ENCODE measurements at regions not wholly inside any gene's neighbourhood (a gene's known extent, or its start where the extent isn't known, plus 50 kb on each side); places are given as distances from the start of the nearest gene placed in this dataset.
"Not testable (repeated sequence)": the region's sequence is repeated elsewhere in the genome, so short reads cannot be mapped to it uniquely, and the experiment has no call there.

- H3K4me1 Mint-ChIP-seq, result no peaks in the 10 kb centered on the region
- H3K4me3 Mint-ChIP-seq, result no peak overlapping the region
- H3K36me3 Mint-ChIP-seq (ENCODE audit: low read depth), result no peaks in the 10 kb centered on the region
- no peak for DNase-seq (ENCODE audit: low read depth, low spot score)
- H3K27ac Mint-ChIP-seq (ENCODE audit: unreplicated experiment), result no peak overlapping the region
- TF ChIP-seq CTCF (conservative IDR thresholded peaks at IDR 0.05), result no peak
- no peaks in the 10 kb centered on the region for H3K27me3 Mint-ChIP-seq (ENCODE audit: low read depth)
- H3K9me3 Mint-ChIP-seq, result peaks cover 4% of the 10 kb centered on the region
Observed at GRCh38 chr15:47035475-47036406, 681.6 kb upstream of the SEMA6D start.

- no peak for DNase-seq (ENCODE audit: low read depth, low spot score)
- Mint-ChIP-seq H3K27me3 (ENCODE audit: low read depth) (no peaks in the 10 kb centered on the region), H3K4me1 (no peaks in the 10 kb centered on the region), H3K27ac (ENCODE audit: unreplicated experiment) (no peak overlapping the region), H3K9me3 (peaks cover 2% of the 10 kb centered on the region), H3K4me3 (no peak overlapping the region), H3K36me3 (ENCODE audit: low read depth) (no peaks in the 10 kb centered on the region)
- no peak for TF ChIP-seq CTCF (conservative IDR thresholded peaks at IDR 0.05)
Observed at GRCh38 chr15:47037003-47037402, 680.3 kb upstream of the SEMA6D start.

- H3K4me3 Mint-ChIP-seq, result no peak overlapping the region
- H3K4me1 Mint-ChIP-seq, result no peaks in the 10 kb centered on the region
- H3K27me3 Mint-ChIP-seq (ENCODE audit: low read depth), result no peaks in the 10 kb centered on the region
- no peak overlapping the region for H3K27ac Mint-ChIP-seq (ENCODE audit: unreplicated experiment)
- TF ChIP-seq CTCF (conservative IDR thresholded peaks at IDR 0.05), result no peak
- DNase-seq (ENCODE audit: low read depth, low spot score), result no peak
- no peaks in the 10 kb centered on the region for H3K36me3 Mint-ChIP-seq (ENCODE audit: low read depth)
- no peaks in the 10 kb centered on the region for H3K9me3 Mint-ChIP-seq
Observed at GRCh38 chr15:47039225-47039624, 678.1 kb upstream of the SEMA6D start.

- Mint-ChIP-seq H3K4me1 (no peaks in the 10 kb centered on the region), H3K36me3 (ENCODE audit: low read depth) (no peaks in the 10 kb centered on the region), H3K27ac (ENCODE audit: unreplicated experiment) (no peak overlapping the region), H3K4me3 (no peak overlapping the region), H3K9me3 (peaks cover 6% of the 10 kb centered on the region), H3K27me3 (ENCODE audit: low read depth) (no peaks in the 10 kb centered on the region)
- no peak for DNase-seq (ENCODE audit: low read depth, low spot score)
- TF ChIP-seq CTCF (conservative IDR thresholded peaks at IDR 0.05), result no peak
Observed at GRCh38 chr15:47041301-47041700, 676.0 kb upstream of the SEMA6D start.

GRCh38 chr15:47047981-47048380, 669.3 kb upstream of the SEMA6D start:
- H3K27me3 Mint-ChIP-seq (ENCODE audit: low read depth); H3K36me3 Mint-ChIP-seq (ENCODE audit: low read depth); H3K4me3 Mint-ChIP-seq; H3K27ac Mint-ChIP-seq (ENCODE audit: unreplicated experiment); DNase-seq (ENCODE audit: low read depth, low spot score); H3K4me1 Mint-ChIP-seq; H3K9me3 Mint-ChIP-seq: not testable (repeated sequence)

GRCh38 chr15:47066392-47066791, 650.9 kb upstream of the SEMA6D start:
- Mint-ChIP-seq H3K4me3 (no peak overlapping the region), H3K4me1 (no peaks in the 10 kb centered on the region), H3K27me3 (ENCODE audit: low read depth) (no peaks in the 10 kb centered on the region), H3K9me3 (no peaks in the 10 kb centered on the region), H3K27ac (ENCODE audit: unreplicated experiment) (peak overlapping the region; percentile 57), H3K36me3 (ENCODE audit: low read depth) (no peaks in the 10 kb centered on the region)
- no peak for DNase-seq (ENCODE audit: low read depth, low spot score)
- TF ChIP-seq CTCF (conservative IDR thresholded peaks at IDR 0.05), result no peak

GRCh38 chr15:47077846-47078245, 639.5 kb upstream of the SEMA6D start:
- not testable (repeated sequence) for H3K4me3 Mint-ChIP-seq; H3K9me3 Mint-ChIP-seq; H3K27ac Mint-ChIP-seq (ENCODE audit: unreplicated experiment); H3K4me1 Mint-ChIP-seq; H3K36me3 Mint-ChIP-seq (ENCODE audit: low read depth); H3K27me3 Mint-ChIP-seq (ENCODE audit: low read depth); DNase-seq (ENCODE audit: low read depth, low spot score)
